GM12891 (cell line): ENCODE measurements at regions not wholly inside any gene's neighbourhood (a gene's known extent, or its start where the extent isn't known, plus 50 kb on each side); places are given as distances from the start of the nearest gene placed in this dataset.

ENCODE experiments used
- POLR2A ChIP-seq: IDR thresholded peaks from 2 replicates; pipeline ENCODE4 v1.6.1; 2011; ENCODE audit warnings: low read depth, low read length, control low read depth
- POLR2AphosphoS5 ChIP-seq: IDR thresholded peaks from 2 replicates; pipeline ENCODE4 v1.6.1; 2011; ENCODE audit warnings: low read depth, low read length, control low read depth
- SPI1 ChIP-seq: IDR thresholded peaks from 2 replicates; pipeline ENCODE4 v1.6.1; 2011; ENCODE audit warnings: low read depth, low read length, control low read depth
- TAF1 ChIP-seq: IDR thresholded peaks from 2 replicates; pipeline ENCODE4 v1.6.1; 2011; ENCODE audit warnings: low read depth, low read length, control low read depth

GRCh38 chr18:60279391-60279790, 93.2 kb downstream of the MC4R start:
- no peak for TF ChIP-seq TAF1
- no peak for TF ChIP-seq POLR2A
- TF ChIP-seq POLR2AphosphoS5: no peak
- no peak for TF ChIP-seq SPI1
